HL-60 (cell line): ENCODE measurements at regions not wholly inside any gene's neighbourhood (a gene's known extent, or its start where the extent isn't known, plus 50 kb on each side); places are given as distances from the start of the nearest gene placed in this dataset.

Experiments used
- DNase-seq, 2 experiments: peaks; one replicate each; pipeline ENCODE4 v3.0.0-alpha.2; 2010 to 2020; ENCODE audit warnings: low read depth in 1 of 2, low spot score in 1 of 2
- H3K27ac ChIP-seq: fragments of 250-450 bp; sonication (Bioruptor Pico); replicated peaks from 2 replicates; pipeline ENCODE4 v1.5.1; 2020; ENCODE audit warnings: mild to moderate bottlenecking, moderate library complexity
- H3K27me3 ChIP-seq: fragments of 250-450 bp; sonication (Bioruptor Pico); 2 replicates; pipeline ENCODE4 v1.5.1; 2021; ENCODE audit warnings: mild to moderate bottlenecking, moderate library complexity; ENCODE audit not compliant: insufficient read depth, poor library complexity, severe bottlenecking
- H3K4me3 ChIP-seq: replicated peaks from 2 replicates; pipeline ENCODE4 v1.5.1; 2011; ENCODE audit warnings: mild to moderate bottlenecking, control low read depth, low read length; ENCODE audit not compliant: insufficient read depth
- CTCF ChIP-seq: IDR thresholded peaks from one replicate; pipeline ENCODE4 v1.5.1; 2011; ENCODE audit warnings: low read length, control low read depth, inconsistent platforms; ENCODE audit not compliant: insufficient read depth
- GABPA ChIP-seq: IDR thresholded peaks from 2 replicates; pipeline ENCODE4 v1.6.1; 2012; ENCODE audit warnings: low read depth
- POLR2AphosphoS5 ChIP-seq: IDR thresholded peaks from 2 replicates; pipeline ENCODE4 v1.6.1; 2012; ENCODE audit warnings: low read depth
- REST ChIP-seq: IDR thresholded peaks from 2 replicates; pipeline ENCODE4 v1.6.1; 2012; ENCODE audit warnings: low read depth; ENCODE audit not compliant: insufficient replicate concordance
- SPI1 ChIP-seq: IDR thresholded peaks from 2 replicates; pipeline ENCODE4 v1.6.1; 2012; ENCODE audit warnings: low read depth, mild to moderate bottlenecking, borderline replicate concordance

- Histone ChIP-seq H3K27ac (no peak overlapping the region), H3K4me3 (no peak overlapping the region), H3K27me3 (peaks cover 4% of the 10 kb centered on the region)
- DNase-seq: no peak
- TF ChIP-seq GABPA (no peak), CTCF (no peak), POLR2AphosphoS5 (no peak), SPI1 (no peak), REST (no peak)
Observed at GRCh38 chr10:125316436-125316835, 156.1 kb upstream of the CTBP2 start.

GRCh38 chr10:125300937-125301336, 140.6 kb upstream of the CTBP2 start:
- no peak for TF ChIP-seq POLR2AphosphoS5
- TF ChIP-seq SPI1: no peak
- TF ChIP-seq REST: no peak
- H3K4me3 ChIP-seq: no peak overlapping the region
- H3K27ac ChIP-seq: no peak overlapping the region
- DNase-seq: no peak
- H3K27me3 ChIP-seq: peaks cover 2% of the 10 kb centered on the region

DNA sequence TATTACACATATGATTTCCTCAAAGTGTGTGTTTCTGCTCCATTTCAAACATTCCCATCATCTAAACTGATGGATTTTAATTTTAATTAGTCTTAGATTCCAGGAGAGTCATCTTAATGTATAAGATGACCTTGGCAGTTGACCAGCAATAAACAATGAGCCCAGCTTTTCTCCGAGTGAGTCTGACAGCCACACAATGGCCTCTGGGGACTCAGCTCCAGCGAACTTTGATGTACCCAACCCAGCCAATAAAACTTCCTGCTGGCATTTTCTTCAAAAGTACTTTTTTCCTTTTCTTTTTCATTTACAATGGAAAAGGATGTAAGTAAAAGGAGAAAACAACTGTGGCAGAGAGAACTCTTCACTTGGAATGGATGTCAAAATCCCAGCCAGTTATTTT, 139.1 kb upstream of the CTBP2 start:
- no peak for DNase-seq
- Histone ChIP-seq H3K27ac (no peak overlapping the region), H3K27me3 (peaks cover 2% of the 10 kb centered on the region), H3K4me3 (no peak overlapping the region)
- no peak for TF ChIP-seq SPI1
- no peak for TF ChIP-seq POLR2AphosphoS5
- no peak for TF ChIP-seq REST
- TF ChIP-seq GABPA: no peak

DNA sequence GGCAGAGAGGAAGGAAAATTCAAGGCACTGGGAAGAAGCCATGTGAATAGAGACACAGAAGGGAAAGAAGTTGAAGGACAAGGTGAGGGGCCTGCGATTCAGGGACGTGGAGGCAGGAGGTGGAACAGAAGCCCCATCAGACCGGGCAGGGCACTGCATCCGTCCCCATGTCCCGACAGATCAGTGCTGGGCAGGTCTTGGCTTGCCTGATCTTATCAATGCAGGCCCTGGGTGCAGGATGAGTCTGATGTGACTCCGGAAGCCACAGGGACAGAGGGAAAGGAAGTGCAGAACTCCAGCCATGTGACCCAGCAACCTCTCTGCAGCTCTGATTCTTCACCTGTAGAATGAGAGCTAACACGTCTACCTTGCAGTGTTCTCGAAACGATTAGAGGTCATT, 136.2 kb upstream of the CTBP2 start:
- no peak for TF ChIP-seq CTCF
- TF ChIP-seq POLR2AphosphoS5: no peak
- no peak for TF ChIP-seq REST
- no peak for TF ChIP-seq SPI1
- TF ChIP-seq GABPA: no peak
- H3K27ac ChIP-seq: no peak overlapping the region
- H3K27me3 ChIP-seq: no peaks in the 10 kb centered on the region
- H3K4me3 ChIP-seq: no peak overlapping the region
- DNase-seq: no peak
